SK-N-SH (cell line): ENCODE measurements at regions not wholly inside any gene's neighbourhood (a gene's known extent, or its start where the extent isn't known, plus 50 kb on each side); places are given as distances from the start of the nearest gene placed in this dataset.
A peak's percentile ranks its signal among the peaks of the same experiment; 100 is the strongest.

Source experiments
- CTCF ChIA-PET: fragments of 300-600, 350-600 bp; formaldehyde crosslinking; extraction: SDS; loops from one replicate; lab custom pipeline; 2021; lab: Yijun Ruan, JAX
- POLR2A ChIA-PET: fragments of 350-600 bp; sonication (Branson Sonifier 250); formaldehyde crosslinking; extraction: SDS; loops from one replicate; lab custom pipeline; 2020; ENCODE audit warnings: antibody characterized with exemption, inconsistent platforms; lab: Yijun Ruan, JAX
- DNase-seq: peaks from one replicate; pipeline ENCODE4 v3.0.0; 2012
- H2AFZ ChIP-seq: fragments of 200-600 bp; sonication (generic); 2 replicates; pipeline ENCODE4 v1.8.1; 2016; ENCODE audit warnings: antibody characterized with exemption, mild to moderate bottlenecking, low read depth
- H3F3A ChIP-seq: fragments of 200-600 bp; sonication (generic); replicated peaks from 2 replicates; pipeline ENCODE3; 2016; ENCODE audit warnings: antibody characterized with exemption, mild to moderate bottlenecking; ENCODE audit not compliant: insufficient read depth
- H3K27ac ChIP-seq, 2 experiments: fragments of 200-500 bp in 1 of 2; fragments of 200-600 bp in 1 of 2; sonication (Bioruptor generic) in 1 of 2; sonication (generic), shearing (Covaris generic) in 1 of 2; 2 replicates each; pipeline versions ENCODE4 v1.5.1 to v1.6.1; 2014 to 2016; ENCODE audit warnings: low read depth in 2 of 2, inconsistent platforms in 1 of 2, low read length in 1 of 2, mild to moderate bottlenecking in 1 of 2, mixed read lengths in 1 of 2
- H3K27me3 ChIP-seq: fragments of 200-600 bp; sonication (generic), shearing (Covaris generic); 2 replicates; pipeline ENCODE4 v1.6.1; 2016; ENCODE audit warnings: mixed run types; ENCODE audit not compliant: insufficient read depth
- H3K36me3 ChIP-seq, 2 experiments: fragments of 200-500 bp in 1 of 2; fragments of 200-600 bp in 1 of 2; sonication (Bioruptor generic) in 1 of 2; sonication (generic) in 1 of 2; replicated peaks in 1 of 2; 2 replicates each; pipeline versions ENCODE3 to v1.5.1; 2014 to 2016; ENCODE audit warnings: low read length in 1 of 2, mild to moderate bottlenecking in 1 of 2; ENCODE audit not compliant: insufficient read depth in 2 of 2, control insufficient read depth in 1 of 2
- H3K4me1 ChIP-seq, 2 experiments: fragments of 200-500 bp in 1 of 2; fragments of 200-600 bp in 1 of 2; sonication (Bioruptor generic) in 1 of 2; sonication (generic), shearing (Covaris generic) in 1 of 2; 2 replicates each; pipeline versions ENCODE4 v1.5.1 to v1.6.1; 2014 to 2016; ENCODE audit warnings: low read depth in 1 of 2, low read length in 1 of 2, mixed run types in 1 of 2; ENCODE audit not compliant: insufficient read depth in 2 of 2, control insufficient read depth in 1 of 2
- H3K4me2 ChIP-seq: fragments of 200-600 bp; sonication (generic), shearing (Covaris generic); 2 replicates; pipeline ENCODE4 v1.6.1; 2017; ENCODE audit warnings: mixed run types
- H3K4me3 ChIP-seq, 2 experiments: fragments of 200-500 bp in 1 of 2; fragments of 200-600 bp in 1 of 2; sonication (Bioruptor generic) in 1 of 2; sonication (generic), shearing (Covaris generic) in 1 of 2; 2 replicates each; pipeline versions ENCODE4 v1.5.1 to v1.8.1; 2014 to 2016; ENCODE audit warnings: low read depth in 2 of 2, inconsistent platforms in 1 of 2, low read length in 1 of 2, mild to moderate bottlenecking in 1 of 2, mixed read lengths in 1 of 2, moderate library complexity in 1 of 2
- H3K79me2 ChIP-seq: fragments of 200-600 bp; sonication (generic); 2 replicates; pipeline ENCODE4 v1.8.1; 2017; ENCODE audit warnings: mild to moderate bottlenecking; ENCODE audit not compliant: insufficient read depth
- H3K9ac ChIP-seq: fragments of 200-600 bp; sonication (generic); 2 replicates; pipeline ENCODE4 v1.6.1; 2017; ENCODE audit warnings: mixed run types
- H3K9me2 ChIP-seq: fragments of 200-600 bp; sonication (generic); 2 replicates; pipeline ENCODE4 v1.6.1; 2017; ENCODE audit warnings: mixed run types
- H3K9me3 ChIP-seq: fragments of 200-600 bp; sonication (generic); 2 replicates; pipeline ENCODE4 v1.6.1; 2017; ENCODE audit warnings: mixed run types, mild to moderate bottlenecking, moderate library complexity
- H4K20me1 ChIP-seq: fragments of 200-600 bp; sonication (generic); 2 replicates; pipeline ENCODE4 v1.6.1; 2017; ENCODE audit warnings: mild to moderate bottlenecking, mixed run types; ENCODE audit not compliant: insufficient read depth
- CHD2 ChIP-seq: fragments of 150-350 bp; IDR thresholded peaks from 2 replicates; pipeline ENCODE4 v1.6.1; 2018; ENCODE audit warnings: low read length; ENCODE audit not compliant: partially characterized antibody
- EZH2phosphoT487 ChIP-seq: fragments of 200-600 bp; sonication (generic); IDR thresholded peaks from 2 replicates; pipeline ENCODE4 v1.6.1; 2017; ENCODE audit warnings: low read depth, mixed run types, mild to moderate bottlenecking, antibody characterized with exemption, moderate library complexity, borderline replicate concordance
- FOSL2 ChIP-seq: IDR thresholded peaks from 2 replicates; pipeline ENCODE4 v1.4.0; 2012; ENCODE audit warnings: low read depth, mild to moderate bottlenecking, moderate library complexity, borderline replicate concordance
- FOXJ3 ChIP-seq: sonication (generic); formaldehyde crosslinking; IDR thresholded peaks from 2 replicates; pipeline ENCODE4 v1.5.1; 2020; ENCODE audit warnings: mild to moderate bottlenecking, missing genetic modification reagents
- GABPA ChIP-seq: IDR thresholded peaks from 2 replicates; pipeline ENCODE4 v1.4.0; 2012; ENCODE audit warnings: low read depth, mild to moderate bottlenecking
- JUND ChIP-seq: IDR thresholded peaks from 2 replicates; pipeline ENCODE4 v1.4.0; 2012
- MXI1 ChIP-seq: IDR thresholded peaks from 2 replicates; pipeline ENCODE4 v1.6.1; 2012; ENCODE audit warnings: mild to moderate bottlenecking, low read depth, low read length, improper control_type of control experiment
- NFIC ChIP-seq: IDR thresholded peaks from 2 replicates; pipeline ENCODE4 v1.4.0; 2012; ENCODE audit warnings: borderline replicate concordance
- NRF1 ChIP-seq: IDR thresholded peaks from 2 replicates; pipeline ENCODE4 v1.6.1; 2012; ENCODE audit warnings: low read depth, mild to moderate bottlenecking, low read length
- POLR2AphosphoS5 ChIP-seq: IDR thresholded peaks from 2 replicates; pipeline ENCODE4 v1.6.1; 2012; ENCODE audit warnings: low read depth, low read length
- RXRA ChIP-seq: IDR thresholded peaks from 2 replicates; pipeline ENCODE4 v1.4.0; 2012; ENCODE audit warnings: low read depth, mild to moderate bottlenecking, borderline replicate concordance
- SIN3A ChIP-seq: IDR thresholded peaks from 2 replicates; pipeline ENCODE4 v1.6.1; 2012; ENCODE audit warnings: low read depth, mild to moderate bottlenecking, low read length, moderate library complexity, borderline replicate concordance
- SMC3 ChIP-seq: IDR thresholded peaks from 2 replicates; pipeline ENCODE4 v1.6.1; 2012; ENCODE audit warnings: low read depth, low read length, improper control_type of control experiment
- WGBS: methylation state at CpG from one replicate; pipeline ENCODE4 v1.1.6; 2017; ENCODE audit warnings: low lambda C conversion rate; 5-methylcytosine and 5-hydroxymethylcytosine counted together
- TF ChIP-seq, protein P1 (sequence below): IDR thresholded peaks from 2 replicates; pipeline ENCODE4; 2012
- TF ChIP-seq, protein P2 (sequence below): IDR thresholded peaks from 2 replicates; pipeline ENCODE4 v1.4.0; 2012; ENCODE audit warnings: low read depth, borderline replicate concordance
- TF ChIP-seq, protein P3 (sequence below): fragments of 200-600 bp; sonication (generic); IDR thresholded peaks from 2 replicates; pipeline ENCODE4 v1.6.1; 2017; ENCODE audit warnings: antibody characterized with exemption, mild to moderate bottlenecking, moderate library complexity
- TF ChIP-seq, protein P4 (sequence below): IDR thresholded peaks from 2 replicates; pipeline ENCODE4 v1.6.1; 2012; ENCODE audit warnings: mild to moderate bottlenecking, low read depth, low read length, moderate library complexity
- TF ChIP-seq, protein P5 (sequence below): fragments of 150-350 bp; IDR thresholded peaks from 2 replicates; pipeline ENCODE4 v1.6.1; 2017; ENCODE audit warnings: antibody characterized with exemption, low read length, low read depth, borderline replicate concordance

DNA sequence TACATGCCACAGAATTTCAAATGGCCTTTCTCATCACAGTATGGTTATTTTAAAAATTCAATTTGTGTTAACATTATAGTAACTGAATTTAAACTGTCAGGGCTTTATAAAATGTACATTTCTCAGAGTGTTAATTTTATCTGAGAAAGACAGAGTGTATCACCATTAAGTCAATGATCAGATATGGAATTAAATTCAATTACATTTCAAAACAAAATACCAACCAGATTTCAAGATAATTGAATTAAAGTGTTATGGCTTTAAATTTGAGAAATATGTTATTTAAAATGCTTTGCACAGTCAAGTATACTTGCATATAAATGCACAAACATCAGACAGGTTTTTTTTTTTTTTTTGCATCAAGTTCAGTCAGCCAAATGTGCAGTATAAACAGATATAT is 1574.4 kb downstream of the BRINP3 start (continued):
- TF ChIP-seq SIN3A = no peak
- TF ChIP-seq MXI1 = no peak
- no peak for TF ChIP-seq CHD2

DNA sequence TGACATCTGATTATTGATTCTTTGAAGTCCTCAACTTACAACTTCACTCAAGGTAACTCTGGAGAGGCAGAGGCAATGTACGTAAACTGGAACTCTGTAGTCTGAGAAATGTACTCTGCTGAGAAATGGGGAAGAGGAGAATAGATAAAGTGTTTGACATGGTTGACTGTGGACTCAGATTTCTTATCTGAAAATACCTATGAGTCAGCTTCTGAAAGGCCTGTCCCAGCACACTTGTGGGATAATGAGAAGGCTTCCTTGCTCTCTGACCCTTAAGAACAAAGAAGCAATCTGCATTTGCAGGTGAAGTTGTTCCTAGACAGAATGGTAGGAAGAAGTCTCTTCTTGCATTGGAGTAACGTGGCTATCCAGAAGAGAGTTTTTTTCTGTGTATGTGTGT is 1573.5 kb downstream of the BRINP3 start:
- H3K9me2 ChIP-seq = no peaks in the 10 kb centered on the region
- no peak overlapping the region for H3K4me2 ChIP-seq
- H3K4me3 ChIP-seq = no peak overlapping the region
- CTCF ChIA-PET = no interaction called here
- POLR2A ChIA-PET = no interaction called here
- no peaks in the 10 kb centered on the region for H3K36me3 ChIP-seq
- DNase-seq = no peak
- H3K79me2 ChIP-seq = no peaks in the 10 kb centered on the region
- H3F3A ChIP-seq = no peaks in the 10 kb centered on the region
- no peak overlapping the region for H3K27ac ChIP-seq
- H3K4me1 ChIP-seq = no peaks in the 10 kb centered on the region; a peak in 1 of 4 replicates
- H3K27me3 ChIP-seq = no peaks in the 10 kb centered on the region
- 92% methylated on average over 2 of the region's 2 CpGs for WGBS
- no peaks in the 10 kb centered on the region for H3K9me3 ChIP-seq
- no peaks in the 10 kb centered on the region for H4K20me1 ChIP-seq
- no peak overlapping the region for H3K9ac ChIP-seq
- H2AFZ ChIP-seq = 0 out of 2 replicates have a peak overlapping the region, but pooled peaks have one; percentile 9
- no peak for TF ChIP-seq POLR2AphosphoS5
- TF ChIP-seq SMC3 = no peak
- no peak for TF ChIP-seq NRF1
- TF ChIP-seq JUND = no peak
- no peak for TF ChIP-seq NFIC
- TF ChIP-seq EZH2phosphoT487 = no peak
- TF ChIP-seq FOXJ3 (CRISPR knock-in tag) = no peak
- TF ChIP-seq, protein P1, sequence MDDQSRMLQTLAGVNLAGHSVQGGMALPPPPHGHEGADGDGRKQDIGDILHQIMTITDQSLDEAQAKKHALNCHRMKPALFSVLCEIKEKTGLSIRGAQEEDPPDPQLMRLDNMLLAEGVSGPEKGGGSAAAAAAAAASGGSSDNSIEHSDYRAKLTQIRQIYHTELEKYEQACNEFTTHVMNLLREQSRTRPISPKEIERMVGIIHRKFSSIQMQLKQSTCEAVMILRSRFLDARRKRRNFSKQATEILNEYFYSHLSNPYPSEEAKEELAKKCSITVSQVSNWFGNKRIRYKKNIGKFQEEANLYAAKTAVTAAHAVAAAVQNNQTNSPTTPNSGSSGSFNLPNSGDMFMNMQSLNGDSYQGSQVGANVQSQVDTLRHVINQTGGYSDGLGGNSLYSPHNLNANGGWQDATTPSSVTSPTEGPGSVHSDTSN = no peak
- TF ChIP-seq GABPA = no peak
- no peak for TF ChIP-seq RXRA
- TF ChIP-seq, protein P2, sequence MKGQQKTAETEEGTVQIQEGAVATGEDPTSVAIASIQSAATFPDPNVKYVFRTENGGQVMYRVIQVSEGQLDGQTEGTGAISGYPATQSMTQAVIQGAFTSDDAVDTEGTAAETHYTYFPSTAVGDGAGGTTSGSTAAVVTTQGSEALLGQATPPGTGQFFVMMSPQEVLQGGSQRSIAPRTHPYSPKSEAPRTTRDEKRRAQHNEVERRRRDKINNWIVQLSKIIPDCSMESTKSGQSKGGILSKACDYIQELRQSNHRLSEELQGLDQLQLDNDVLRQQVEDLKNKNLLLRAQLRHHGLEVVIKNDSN = no peak
- TF ChIP-seq, protein P3, sequence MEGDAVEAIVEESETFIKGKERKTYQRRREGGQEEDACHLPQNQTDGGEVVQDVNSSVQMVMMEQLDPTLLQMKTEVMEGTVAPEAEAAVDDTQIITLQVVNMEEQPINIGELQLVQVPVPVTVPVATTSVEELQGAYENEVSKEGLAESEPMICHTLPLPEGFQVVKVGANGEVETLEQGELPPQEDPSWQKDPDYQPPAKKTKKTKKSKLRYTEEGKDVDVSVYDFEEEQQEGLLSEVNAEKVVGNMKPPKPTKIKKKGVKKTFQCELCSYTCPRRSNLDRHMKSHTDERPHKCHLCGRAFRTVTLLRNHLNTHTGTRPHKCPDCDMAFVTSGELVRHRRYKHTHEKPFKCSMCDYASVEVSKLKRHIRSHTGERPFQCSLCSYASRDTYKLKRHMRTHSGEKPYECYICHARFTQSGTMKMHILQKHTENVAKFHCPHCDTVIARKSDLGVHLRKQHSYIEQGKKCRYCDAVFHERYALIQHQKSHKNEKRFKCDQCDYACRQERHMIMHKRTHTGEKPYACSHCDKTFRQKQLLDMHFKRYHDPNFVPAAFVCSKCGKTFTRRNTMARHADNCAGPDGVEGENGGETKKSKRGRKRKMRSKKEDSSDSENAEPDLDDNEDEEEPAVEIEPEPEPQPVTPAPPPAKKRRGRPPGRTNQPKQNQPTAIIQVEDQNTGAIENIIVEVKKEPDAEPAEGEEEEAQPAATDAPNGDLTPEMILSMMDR = no peak
- TF ChIP-seq, protein P4, sequence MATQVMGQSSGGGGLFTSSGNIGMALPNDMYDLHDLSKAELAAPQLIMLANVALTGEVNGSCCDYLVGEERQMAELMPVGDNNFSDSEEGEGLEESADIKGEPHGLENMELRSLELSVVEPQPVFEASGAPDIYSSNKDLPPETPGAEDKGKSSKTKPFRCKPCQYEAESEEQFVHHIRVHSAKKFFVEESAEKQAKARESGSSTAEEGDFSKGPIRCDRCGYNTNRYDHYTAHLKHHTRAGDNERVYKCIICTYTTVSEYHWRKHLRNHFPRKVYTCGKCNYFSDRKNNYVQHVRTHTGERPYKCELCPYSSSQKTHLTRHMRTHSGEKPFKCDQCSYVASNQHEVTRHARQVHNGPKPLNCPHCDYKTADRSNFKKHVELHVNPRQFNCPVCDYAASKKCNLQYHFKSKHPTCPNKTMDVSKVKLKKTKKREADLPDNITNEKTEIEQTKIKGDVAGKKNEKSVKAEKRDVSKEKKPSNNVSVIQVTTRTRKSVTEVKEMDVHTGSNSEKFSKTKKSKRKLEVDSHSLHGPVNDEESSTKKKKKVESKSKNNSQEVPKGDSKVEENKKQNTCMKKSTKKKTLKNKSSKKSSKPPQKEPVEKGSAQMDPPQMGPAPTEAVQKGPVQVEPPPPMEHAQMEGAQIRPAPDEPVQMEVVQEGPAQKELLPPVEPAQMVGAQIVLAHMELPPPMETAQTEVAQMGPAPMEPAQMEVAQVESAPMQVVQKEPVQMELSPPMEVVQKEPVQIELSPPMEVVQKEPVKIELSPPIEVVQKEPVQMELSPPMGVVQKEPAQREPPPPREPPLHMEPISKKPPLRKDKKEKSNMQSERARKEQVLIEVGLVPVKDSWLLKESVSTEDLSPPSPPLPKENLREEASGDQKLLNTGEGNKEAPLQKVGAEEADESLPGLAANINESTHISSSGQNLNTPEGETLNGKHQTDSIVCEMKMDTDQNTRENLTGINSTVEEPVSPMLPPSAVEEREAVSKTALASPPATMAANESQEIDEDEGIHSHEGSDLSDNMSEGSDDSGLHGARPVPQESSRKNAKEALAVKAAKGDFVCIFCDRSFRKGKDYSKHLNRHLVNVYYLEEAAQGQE = no peak
- TF ChIP-seq, protein P5, sequence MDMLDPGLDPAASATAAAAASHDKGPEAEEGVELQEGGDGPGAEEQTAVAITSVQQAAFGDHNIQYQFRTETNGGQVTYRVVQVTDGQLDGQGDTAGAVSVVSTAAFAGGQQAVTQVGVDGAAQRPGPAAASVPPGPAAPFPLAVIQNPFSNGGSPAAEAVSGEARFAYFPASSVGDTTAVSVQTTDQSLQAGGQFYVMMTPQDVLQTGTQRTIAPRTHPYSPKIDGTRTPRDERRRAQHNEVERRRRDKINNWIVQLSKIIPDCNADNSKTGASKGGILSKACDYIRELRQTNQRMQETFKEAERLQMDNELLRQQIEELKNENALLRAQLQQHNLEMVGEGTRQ = no peak
- TF ChIP-seq FOSL2 = no peak
